ENCODE measurements at regions not wholly inside any gene's neighbourhood (a gene's known extent, or its start where the extent isn't known, plus 50 kb on each side); places are given as distances from the start of the nearest gene placed in this dataset.
"Not testable (repeated sequence)": the region's sequence is repeated elsewhere in the genome, so short reads cannot be mapped to it uniquely, and the experiment has no call there.

DNA sequence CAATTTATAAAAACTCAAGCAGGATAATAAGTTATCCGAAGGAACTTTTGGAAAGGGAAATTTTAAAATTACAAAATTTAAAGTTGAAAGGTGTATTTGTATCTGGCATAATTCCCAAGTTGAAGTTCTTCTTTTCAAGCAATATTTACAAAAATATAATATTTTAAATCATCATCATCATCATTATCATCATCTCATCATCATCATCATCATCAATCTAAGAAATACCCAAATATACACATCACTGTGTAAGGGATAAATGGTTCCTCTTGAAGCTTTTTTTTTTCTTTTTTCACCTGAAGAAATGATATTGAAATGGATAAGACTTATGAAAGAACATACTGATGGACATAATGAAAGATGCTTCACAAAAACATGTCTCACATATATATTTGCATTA, 254.9 kb upstream of the ARRDC3 start:
- no peak for DNase-seq

DNA sequence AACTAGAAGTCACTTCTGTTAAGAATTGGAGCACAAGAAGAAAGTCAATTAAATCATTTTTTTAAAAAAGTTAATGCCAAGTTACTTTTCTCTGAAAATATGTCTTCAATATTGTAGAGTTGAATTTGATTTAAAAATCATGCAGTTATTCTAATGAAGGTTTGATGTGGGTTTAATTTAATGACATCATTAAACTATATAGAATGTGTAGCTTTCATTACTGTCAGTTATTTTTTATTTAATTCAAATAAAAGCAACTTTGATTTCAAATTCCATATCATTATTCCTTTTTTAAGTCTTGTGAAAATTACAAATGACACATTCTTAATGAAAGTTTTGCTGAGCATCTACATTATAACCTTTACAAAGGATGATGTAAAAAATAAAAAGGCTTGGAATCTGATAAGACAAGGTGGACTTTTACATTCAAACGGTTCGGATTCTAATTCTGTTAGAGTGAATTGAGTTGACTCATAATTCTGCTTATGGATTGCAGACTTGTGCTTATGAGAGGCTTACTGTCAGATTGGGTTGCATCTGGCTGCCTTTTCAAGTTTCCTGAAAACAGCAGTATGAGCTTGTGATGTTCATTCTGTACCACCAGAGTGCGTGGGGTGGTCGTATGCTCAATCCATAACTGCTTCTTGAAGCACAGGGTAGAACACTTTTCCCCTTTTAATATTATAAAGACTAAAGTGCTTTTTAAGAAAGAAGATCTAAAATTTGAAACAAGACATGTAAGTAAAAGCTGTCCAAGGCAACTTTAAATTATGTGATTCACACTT, 253.0 kb upstream of the ARRDC3 start:
- no peak for DNase-seq

DNA sequence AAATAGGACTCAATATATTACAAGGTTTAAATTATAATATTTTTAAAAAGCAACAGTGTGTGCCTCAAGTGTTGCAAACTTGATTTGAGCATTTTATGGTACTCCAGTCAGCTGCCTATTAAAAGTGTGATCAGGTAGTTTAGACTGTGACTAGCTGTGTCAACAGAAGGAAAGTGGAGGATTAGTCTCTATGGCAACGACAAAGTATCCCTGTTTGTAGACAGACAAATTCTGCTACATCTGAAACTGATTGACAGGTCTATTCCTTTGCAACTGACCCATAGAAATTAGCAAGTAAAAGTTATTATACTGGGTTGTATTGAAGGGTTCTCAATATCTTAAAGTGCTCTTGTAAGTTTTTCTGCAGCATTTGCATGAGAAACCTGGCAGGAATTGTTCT, 249.8 kb upstream of the ARRDC3 start:
- DNase-seq = no peak

DNA sequence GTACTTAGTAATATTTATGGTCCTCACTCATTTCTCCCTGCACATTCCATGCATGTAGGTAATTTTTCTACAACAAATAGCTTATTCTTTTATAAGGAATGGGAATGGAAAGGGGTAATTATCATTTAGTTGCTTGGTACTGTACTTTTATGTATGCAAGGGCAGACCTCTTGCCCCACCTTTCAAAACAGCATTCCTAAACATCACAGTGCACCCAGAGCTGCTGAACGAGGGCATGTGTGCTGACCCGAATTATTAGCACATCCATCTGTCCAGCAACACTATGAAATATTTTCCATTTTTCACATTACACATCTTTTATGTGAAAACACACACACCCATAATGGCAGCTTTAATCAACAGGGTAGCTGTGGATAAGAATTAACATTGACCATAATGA, 228.6 kb upstream of the ARRDC3 start:
- DNase-seq = no peak

DNA sequence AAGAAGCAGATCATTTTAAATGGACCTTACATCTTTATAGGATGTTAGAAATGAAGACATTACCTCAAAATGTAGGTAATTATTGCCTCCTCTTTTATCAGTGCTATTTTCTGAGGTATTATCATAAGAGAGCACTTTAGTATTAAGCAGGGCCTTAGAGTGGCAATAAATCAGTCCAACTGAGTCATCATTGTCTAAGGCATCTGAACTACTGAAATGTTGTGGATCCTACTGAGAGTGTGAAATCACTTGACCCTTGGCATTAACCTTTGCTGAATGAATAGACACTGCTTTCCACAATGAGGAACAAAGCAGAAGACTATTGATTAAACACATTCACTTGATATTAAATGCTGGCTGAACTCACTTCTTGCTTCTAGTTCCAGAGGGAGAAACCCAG, 224.6 kb upstream of the ARRDC3 start:
- DNase-seq = no peak

DNA sequence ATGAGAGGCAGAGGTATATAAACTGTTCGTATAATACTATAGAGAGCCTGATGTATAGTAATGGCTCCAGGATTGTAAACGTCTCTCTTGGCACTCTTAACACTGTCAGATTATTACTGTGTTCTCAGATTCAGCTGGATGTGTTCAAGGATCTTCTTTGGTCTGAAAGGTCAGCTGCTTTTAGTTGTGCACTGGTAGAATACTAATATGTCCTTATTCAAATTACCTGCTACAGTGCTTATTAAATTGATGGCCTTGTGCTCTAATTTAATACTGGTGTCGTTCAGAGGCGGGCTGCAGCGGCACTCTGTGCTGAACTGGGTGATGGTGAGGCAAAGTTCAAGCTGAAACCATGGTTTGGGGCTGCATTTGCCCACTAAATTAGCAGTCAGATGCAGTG, 216.7 kb upstream of the ARRDC3 start:
- DNase-seq = no peak

DNA sequence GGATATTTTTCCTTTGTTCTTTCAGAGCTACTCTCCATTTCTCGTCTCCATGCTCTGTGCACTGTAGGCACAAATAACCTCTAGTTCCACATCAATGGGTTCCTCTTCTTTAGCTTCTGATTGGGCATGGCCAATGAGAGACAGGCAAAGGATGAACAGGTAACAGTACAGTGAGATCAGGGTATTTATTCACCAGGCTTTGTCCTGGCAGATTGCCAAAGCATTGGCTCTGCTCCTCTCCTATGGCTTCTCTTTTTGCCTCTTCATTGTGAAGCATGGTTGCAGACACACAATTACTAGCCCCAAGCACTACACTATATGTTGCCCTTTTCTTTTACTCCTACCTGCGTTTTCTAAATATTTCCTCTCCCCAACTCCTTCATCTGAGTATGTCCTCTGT, 215.1 kb upstream of the ARRDC3 start:
- no peak for DNase-seq

DNA sequence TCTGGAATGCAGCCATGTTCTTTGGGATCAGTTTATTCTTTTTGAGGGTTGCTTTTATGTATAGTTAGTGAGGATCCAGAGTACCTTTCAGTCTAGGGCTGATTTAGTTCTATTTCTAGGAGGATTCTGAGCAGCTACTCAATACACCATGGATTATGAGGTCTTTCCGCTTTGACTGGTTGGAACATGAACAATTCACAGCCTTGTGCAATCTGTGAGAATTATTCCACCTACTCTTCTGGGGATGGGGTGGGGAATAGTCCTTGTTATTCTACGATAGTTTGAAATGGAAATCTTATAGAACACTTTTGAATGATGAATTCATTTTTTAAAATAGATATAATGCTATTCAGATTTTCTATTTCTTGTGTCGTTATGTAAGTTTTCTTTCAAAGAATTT, 212.3 kb upstream of the ARRDC3 start:
- DNase-seq = no peak

DNA sequence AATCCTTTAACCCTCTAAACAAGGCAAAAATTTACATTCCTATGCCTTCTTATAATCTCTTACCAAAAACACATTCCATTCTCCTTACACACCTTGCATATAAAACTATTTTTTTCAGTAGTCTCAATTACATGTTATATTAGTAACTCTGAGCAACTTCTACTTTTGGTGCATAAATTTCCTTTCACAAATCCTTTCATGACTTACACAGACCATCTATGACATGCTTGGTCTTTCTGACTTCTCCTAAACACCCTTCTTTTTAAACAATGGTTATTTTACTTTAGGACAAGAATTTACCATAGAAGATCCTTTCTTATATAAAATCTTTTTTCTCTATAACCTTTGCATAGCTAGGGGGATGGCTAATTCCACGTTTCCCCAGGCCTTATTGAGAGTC, 208.0 kb upstream of the ARRDC3 start:
- no peak for DNase-seq

DNA sequence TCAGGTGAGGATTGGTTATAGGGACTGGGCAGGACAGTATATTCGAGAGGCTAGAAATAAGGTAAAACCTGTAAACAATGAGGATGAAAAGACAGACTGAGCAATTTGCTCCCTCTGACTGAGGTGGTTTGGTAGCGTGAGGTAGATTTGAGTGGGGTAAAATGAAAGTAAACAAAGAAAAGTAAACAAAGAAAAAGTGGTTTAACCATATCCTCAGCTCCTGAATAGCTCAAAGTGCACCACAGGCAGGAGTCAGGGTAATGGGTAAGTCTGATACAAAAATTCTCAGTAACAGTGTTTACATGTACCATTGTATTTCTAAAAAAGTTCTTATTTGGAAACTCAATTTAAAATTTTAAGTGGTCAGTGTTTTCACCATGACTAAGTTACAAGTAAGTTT, 203.1 kb upstream of the ARRDC3 start:
- no peak for DNase-seq

DNA sequence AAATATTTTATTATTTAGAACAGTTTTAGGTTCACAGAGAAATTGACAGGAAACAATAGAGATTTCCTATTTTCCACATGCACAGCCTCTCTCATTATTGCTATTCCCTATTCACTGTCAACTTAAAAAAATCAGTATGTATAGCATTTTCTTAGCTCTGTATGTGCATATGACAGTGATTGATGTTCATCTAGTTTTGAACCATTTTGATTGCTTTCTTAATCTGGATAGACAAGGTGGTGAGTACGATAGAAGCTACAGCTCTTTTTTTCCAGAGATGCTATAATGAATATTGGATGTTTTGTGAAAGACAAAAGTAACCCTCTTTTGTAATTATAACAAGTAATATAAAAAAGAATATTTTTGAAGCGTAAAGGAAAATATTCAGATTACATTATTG, 201.2 kb upstream of the ARRDC3 start:
- DNase-seq = no peak

DNA sequence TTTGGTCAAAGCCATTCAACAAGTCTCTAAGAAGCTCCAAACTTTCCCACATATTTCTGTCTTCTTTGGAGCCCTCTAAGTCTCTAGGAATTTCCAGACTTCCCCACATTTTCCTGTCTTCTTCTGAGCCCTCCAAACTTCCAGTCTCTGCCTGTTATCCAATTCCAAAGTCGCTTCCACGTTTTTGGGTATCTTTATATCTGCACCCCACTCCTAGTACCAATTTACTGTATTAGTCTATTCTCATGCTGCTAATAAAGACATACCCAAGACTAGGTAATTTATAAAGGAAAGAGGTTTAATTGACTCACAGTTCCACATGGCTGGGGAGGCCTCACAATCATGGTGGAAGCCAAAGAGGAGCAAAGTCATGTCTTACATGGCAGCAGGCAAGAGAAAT, 182.9 kb upstream of the ARRDC3 start:
- DNase-seq = not testable (repeated sequence)

DNA sequence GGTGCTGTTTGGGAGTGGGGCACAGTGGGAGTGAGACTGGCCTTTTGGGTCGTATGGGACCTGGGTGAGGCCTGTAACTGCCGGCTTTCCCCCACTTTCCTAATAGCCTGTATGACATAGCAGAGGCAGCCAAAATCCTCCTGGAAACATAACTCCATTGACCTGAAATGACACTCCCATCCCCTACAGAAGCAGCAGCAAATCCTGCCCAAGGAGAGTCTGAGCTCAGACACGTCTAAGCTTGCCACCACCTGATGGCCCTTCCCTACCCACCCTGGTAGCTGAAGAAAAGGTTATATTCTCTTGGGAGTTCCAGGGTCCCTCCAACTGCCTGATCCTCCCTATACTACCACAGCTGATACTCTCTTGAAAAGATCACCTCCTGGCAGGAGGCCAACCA, 179.8 kb upstream of the ARRDC3 start:
- DNase-seq = no peak

DNA sequence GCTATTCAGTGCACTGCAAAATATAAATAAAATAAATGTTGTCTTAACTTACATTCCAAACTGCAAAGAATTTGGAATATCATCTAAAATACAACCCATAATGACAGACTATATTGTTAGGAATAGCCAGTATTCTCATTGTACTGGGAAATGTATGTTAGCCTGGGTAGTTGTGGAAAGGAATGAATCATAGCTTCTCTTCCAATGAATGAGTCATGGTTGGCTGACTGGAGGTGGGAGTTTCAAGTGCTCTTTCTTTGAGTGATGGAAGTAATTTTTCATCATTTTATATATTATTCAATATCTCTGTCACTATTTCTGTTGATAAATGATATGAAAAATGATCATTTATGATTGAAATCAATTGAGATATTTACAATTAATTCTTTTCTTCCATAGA, 158.6 kb upstream of the ARRDC3 start:
- DNase-seq = no peak

DNA sequence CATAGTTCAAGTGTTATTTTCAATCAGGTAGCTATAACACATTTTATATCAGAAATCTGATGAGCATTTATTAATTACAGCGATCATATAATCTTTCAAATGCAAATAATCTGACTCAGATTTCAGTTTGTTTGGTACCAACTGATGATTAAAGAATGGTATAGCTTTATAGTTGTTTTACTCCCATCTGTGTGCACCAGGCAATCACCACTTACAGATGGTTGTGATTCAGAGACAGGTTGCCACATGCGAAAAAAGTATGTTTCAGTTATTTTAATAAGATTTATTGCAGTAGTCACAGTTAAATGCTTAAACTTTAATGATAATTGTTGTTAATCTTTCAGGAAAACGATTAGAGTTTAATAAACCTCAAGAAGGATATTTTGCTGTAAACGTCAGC, 155.1 kb upstream of the ARRDC3 start:
- DNase-seq = no peak

DNA sequence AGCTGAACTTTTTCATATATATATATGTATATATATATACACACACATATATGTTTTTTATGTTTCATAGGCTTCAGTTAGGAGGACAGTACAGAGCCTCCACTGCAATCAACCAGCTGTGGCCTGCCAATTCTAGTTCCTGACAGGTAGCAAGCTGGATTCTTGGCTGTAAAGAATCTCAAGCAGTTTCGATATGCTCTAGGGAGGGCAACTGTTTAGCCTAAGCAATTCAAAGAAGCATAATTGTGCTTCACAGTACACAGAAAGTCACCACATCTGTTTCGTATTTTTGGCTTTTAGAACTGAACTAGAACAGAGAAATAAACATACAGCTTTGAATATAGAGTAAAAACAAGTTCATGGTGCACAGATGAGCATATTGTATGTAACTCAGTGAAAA, 152.4 kb upstream of the ARRDC3 start:
- DNase-seq = no peak

DNA sequence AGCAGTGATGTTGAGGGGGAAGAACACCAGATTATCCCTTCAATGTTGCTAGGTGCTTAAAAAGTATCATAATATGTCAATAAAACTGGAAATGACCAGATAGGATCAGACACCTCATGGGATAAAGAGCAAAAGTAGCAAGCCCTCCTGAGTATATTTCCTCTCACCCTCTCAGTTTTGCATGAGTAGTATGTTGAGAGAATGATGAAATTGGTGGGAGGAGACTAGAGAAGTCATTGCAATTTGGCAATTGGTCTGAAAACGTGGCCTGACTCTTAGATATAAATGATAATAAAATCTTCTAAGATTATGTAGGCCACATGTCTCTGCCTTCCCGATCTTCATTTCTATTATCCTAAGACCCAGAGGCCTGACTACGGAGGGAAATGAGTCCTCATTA, 151.2 kb upstream of the ARRDC3 start:
- no peak for DNase-seq

DNA sequence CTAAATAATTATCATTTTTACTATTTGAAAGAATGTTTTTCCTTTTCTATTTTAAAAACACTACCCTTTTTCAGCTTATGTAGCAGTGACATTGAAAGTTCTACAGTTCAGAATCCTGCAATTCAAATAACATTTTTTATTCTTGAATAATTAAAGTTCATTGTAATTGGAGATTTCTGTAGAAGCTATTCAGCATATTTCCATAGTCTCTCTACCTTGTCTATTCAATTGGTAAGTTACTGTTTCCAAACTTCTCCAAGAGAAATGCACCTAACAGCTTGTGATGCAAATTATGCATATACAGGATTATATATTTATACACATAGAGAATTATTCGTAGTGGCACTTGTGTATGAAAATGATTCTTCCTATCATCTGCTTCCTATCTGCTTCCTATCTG, 149.7 kb upstream of the ARRDC3 start:
- DNase-seq = no peak

DNA sequence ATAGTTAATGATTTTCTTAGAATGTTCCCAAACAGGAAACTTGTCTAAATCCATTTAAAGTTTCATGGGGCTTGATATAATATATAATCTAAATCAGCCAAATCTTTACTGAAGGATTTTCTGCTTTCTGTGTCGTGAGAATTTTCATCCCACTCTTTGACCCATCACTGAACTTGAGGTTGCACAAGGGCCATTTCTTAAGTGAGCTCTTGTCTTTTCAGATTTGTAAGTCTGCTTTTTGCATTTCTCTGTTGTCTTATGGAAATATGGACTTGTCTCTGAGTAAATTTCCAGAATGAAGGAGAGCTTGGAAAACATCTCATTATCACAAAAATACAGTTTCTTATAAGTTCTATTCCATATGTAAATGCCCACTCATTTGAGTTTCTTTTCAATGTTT, 149.2 kb upstream of the ARRDC3 start:
- DNase-seq = no peak

DNA sequence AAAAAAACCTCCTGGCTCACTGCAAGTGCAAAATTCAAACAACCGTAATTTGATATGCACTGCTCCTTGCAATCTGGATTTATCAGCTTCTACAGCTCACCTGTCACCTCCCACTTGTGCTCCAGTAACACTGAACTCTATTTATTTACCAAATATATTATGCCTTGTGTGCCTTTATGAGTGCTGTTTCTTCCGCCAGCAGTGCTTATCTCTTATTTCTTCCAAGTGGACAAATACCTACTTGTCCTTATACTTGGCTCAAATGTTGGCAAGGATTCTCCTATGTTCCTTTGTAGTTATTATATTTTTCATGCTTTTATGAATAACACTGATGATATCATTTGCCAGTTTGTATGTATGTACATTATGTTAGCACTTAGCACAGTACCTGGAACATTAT, 145.7 kb upstream of the ARRDC3 start:
- DNase-seq = no peak

DNA sequence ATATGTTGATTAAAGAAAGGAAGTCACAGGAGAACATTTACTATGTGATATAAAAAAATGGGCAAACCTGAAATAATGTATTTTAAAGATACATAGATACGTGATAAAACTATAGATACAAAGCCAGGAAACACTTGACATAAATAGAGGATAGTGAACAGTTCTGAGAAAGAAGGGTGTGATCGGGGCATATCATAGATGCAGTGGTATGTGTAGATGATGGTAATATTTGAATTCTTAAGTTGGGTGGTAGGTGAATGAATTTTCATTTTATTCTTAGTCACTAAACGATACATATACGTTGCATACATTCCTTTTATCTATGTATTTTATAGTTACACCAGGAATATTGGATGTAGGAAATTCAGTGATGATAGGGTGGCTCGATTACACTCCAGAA, 138.7 kb upstream of the ARRDC3 start:
- no peak for DNase-seq

DNA sequence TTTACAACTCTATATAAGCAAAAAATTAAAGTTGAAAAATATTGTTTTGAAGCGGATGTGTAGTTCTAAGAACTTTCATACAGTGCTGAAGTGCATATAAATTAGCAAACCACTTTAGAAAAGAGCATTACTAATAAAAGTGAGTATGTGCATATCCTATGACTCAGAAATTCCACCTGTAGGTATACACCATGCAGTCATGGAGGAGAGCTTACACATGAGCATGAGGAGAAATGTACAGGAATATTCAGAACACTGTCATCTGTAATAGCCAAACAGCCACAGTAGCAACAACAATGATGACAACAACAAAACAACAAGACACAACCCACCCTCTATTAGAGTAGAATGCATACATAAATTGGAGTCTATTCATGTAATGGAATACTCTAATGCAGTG, 138.2 kb upstream of the ARRDC3 start:
- DNase-seq = no peak

DNA sequence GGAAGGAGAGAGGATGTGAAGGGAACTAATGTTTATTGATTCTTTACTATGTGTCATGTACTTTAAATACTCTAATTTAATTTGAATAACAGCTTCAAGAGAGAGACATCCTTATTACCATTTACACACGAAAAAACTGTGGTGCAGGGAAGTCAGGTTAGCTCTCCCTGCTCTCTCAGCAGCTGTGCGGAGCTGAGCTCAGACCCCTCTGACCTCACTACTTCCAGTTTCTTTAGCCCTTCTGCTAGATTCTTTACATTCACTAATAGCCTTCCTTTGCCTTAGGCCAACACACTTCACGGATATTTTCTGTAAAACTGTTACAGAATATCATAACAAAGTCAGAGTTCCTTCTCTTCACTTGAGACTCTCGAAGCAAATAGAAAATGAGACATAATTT, 131.3 kb upstream of the ARRDC3 start:
- DNase-seq = no peak

DNA sequence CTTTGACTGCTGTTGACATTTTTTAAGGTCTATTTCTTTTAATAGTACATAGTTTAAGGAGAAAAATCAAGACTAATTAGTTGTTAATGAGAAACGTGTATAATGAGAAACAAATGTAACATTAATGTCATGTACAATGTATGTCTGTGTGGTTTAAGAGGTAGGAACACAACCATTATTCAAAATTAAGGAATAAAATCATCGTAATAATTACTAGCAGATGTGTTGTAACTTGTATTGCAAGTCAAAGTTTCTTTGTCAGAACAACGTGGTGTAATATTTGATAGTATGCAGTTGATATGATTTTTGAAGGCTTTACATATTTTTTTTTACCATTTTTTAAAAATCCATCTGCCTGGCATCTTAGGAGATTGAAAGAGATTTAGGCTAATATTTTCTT, 120.2 kb upstream of the ARRDC3 start:
- DNase-seq = no peak

DNA sequence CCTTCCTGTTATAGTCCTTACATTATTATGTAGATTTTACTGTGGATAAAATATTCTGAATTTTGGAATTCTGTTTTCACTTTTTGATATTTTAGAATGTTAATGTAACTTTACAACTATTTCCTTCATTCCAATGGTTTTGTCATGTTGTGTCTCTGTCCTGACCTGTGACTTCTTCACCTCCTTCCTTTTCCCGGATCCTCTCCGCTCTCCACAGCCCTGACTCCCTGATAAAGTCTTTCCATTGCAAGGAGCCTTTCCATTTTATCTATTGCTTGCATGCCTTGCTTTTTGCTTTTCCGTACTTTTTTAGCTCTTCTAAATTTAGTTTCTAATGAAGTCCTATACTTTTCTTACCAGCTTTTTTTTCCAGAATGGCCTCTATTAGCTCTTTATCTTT, 117.6 kb upstream of the ARRDC3 start:
- no peak for DNase-seq
